Right renal pelvis (tissue), 4 donors: ENCODE measurements at regions not wholly inside any gene's neighbourhood (a gene's known extent, or its start where the extent isn't known, plus 50 kb on each side); places are given as distances from the start of the nearest gene placed in this dataset.
A peak's percentile ranks its signal among the peaks of the same experiment; 100 is the strongest.

Source experiments
- DNase-seq, 4 donors: peaks; one replicate each; pipeline ENCODE4 v3.0.0-alpha.2; 2013; ENCODE audit warnings: low read depth in 4 of 4, low spot score in 3 of 4, missing footprints in 1 of 4

DNA sequence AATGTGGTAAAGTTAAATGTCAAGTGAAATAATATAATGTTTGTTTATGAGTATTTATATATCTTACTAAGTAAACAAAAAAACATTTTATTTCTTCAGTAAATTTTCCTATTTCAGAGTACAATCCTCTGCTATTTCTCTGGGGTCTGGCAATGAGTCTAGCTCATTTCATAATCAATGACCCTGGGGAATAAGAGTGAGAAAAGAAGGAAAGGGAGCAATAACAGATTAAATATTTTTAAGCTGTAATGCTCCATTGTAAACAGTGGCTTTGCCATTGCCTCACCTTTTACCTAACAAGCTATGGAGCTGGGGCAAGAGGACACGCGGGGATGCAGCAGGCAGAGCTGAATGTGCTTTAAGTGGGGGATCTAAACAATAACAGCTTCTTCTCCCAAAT, 1071.9 kb downstream of the FLRT2 start:
- no peak for DNase-seq

DNA sequence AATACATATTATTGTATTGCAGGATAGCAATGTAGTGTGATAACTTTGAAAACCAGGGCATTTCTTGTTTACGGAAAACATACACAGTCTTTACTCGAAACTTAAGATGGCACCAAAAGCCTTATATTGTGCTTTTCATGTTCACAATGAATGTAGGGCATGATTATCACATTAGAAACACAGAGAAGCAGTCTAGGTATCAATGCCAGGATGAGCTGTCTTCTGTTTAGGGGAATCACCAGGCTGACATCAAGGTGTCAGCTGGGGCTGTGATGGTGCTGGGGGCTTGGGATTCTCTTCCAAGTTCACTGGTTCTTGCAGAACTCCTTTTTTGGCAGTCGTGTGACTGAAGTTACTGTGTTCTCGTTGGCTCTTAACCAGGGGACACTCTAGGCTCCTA, 1067.3 kb downstream of the FLRT2 start:
- no peak for DNase-seq

DNA sequence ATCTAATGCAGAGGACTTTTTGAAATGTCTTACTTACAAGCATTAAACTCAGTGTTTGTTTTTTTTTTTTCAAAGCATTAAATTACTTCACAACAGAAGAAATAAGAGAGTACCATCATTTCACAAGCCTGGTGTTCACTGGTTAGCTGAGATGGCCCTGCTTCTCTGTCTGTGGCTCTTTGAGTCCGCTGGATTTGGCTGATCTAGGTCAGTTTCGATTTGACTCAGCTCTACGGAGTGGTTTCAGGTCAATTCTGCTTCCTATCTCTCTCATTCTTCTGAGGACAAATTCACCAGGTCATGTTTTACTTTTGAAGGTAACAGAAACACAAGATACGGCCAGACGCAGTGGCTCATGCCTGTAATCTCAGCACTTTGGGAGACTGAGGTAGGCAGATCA, 1066.1 kb downstream of the FLRT2 start:
- DNase-seq, result no peak

DNA sequence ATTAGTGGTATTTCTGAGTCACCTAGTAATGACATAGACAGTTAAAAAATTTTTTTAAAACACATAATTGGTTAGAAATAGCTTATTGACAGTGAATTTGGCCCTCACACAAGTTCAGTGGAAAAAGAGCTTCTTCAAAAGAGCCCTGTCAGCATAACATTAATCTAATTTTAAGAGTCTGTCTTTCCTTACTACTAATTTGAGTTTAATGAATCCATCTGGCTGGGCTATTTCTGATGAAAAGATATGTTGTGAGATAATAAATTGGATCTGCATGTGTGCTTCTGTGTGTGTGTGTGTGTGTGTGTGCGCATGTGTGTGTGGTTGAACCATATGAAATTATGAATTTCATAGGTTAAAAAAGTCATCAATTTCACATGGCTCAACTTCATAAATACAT, 1045.2 kb downstream of the FLRT2 start:
- DNase-seq, result peak in 1 of 4 donors; percentile 20

DNA sequence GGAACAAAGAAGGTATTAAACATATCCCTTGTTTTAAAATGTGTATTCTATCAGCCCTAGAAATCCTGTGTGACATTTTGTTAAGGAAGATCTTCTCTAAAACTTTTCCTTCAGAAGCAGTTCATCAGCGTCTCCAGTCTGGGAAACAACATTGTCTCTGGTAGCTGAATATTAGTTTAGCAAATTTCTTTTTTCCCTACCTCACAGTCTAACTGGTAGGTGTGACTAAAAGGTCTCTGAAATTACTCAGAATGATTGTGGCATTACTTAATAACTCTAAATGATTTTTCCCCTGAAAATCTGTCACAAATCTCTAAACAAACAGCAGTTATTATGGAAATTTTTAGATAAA, 1044.8 kb downstream of the FLRT2 start:
- DNase-seq, result no peak

DNA sequence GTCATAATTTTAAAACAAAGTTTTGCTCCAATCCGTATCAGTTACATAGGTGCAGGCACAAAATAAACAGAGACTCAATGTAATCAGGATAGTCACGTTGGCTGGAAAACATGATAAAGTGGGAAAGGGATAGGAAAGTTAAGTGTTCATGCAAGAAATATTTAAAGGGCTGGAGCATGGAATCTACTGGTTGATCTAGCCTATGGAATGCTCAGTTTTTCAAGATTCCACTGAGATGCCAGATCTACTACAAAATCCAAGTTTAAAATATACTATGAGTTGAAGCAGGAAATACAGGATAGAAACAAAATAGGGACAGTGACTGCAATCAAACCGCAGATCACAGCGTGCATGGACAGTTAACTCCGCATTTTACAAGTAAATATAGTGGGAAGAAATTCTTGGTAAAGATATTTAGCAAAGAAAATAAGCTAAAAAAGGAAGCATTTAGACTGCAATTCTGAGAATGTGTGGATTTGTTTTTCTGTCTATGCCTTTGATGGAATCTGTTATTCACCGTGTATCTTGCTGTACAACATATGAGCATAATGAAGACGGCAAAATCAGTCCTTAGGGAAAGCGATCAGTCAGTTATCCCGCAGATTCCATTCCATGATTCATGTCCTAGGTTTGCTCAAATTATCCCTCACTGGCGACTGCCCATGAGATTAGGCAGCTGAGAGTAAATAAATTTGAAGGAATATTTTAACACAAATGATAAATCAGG, 1044.3 kb downstream of the FLRT2 start:
- no peak for DNase-seq

DNA sequence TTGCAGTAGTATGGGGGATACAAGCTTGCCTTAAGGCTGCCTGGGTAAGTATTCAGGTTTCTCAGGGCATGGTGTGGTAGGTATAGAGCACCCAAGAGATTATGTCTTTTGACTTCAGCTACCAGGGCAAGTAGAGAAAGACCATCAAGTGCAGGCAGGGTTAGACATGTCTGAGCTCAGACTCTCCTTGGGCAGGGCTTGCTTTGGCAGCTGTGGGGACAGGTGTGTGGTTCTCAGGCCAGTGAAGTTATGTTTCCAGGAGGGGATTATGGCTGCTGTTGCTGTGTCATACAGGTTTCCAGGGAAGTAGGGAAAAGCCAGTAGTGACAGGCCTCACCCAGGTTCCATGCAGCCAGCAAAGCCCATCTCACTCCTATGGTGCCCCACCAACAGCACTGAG, 1040.4 kb downstream of the FLRT2 start:
- no peak for DNase-seq

DNA sequence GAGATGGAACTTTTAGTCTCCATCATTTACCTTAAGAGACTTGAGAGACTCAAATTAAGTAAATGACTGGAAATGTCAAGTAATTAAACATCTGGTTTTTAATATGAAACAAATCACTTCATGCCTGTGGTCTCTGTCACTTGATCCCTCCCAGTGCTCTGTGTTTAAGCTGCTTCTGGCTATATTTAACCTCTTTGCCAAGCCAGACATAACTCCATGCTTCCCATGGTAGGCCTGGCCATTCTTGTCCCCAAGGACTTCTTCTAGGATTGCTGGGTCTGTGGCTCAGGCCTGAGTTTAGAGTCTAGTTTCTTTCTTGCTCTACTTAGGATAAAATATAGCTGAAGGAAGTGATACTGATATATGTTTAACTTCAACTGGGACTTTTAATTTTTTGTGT, 1013.6 kb downstream of the FLRT2 start:
- DNase-seq, result no peak

DNA sequence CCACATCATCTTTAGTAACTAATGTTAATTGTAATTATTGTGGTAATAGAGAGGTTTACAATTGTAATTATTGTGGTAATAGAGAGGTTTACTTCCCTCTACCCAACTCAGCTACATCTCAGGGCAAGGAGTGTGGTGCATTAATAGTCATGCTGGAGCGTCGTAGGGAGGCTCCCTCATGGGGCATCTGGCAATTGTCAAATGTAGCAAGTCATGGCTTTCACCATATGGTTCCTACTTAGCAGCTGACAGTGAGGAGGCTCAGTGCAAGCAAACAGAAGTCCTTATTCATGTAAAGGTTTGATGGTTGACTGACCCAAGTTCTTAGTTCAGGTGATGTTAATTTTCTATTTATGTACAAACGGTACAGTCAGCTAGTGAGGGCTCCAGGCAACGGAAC, 1012.0 kb downstream of the FLRT2 start:
- DNase-seq, result no peak

DNA sequence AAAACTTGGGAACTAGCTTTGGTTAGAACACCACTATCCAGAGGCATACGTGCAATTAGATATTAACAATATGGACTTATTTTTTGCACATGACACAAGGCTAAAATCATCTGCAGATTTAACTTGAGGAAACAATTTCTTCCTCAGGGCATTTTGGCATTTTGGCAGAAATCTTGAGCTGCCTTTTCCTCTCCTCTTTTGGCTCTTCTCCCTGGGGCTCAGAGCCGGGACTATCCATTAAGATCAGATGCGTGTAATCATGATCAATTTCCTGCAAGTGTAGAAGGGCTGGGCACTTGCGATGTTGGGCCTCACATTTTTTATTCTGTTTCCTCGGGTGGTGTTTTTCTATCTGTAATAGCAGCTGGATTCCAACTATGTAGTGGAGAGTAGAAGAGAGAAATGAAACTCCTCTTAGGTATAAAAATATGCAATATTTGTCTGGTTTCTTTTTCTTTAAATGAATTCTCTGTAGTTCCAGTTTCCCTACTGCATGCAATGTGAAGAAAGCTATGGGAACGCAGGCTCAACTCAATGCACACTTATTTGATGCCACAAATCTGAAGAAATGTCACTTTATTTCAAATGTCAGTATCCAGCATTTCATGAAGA, 1010.8 kb downstream of the FLRT2 start:
- DNase-seq, result no peak

DNA sequence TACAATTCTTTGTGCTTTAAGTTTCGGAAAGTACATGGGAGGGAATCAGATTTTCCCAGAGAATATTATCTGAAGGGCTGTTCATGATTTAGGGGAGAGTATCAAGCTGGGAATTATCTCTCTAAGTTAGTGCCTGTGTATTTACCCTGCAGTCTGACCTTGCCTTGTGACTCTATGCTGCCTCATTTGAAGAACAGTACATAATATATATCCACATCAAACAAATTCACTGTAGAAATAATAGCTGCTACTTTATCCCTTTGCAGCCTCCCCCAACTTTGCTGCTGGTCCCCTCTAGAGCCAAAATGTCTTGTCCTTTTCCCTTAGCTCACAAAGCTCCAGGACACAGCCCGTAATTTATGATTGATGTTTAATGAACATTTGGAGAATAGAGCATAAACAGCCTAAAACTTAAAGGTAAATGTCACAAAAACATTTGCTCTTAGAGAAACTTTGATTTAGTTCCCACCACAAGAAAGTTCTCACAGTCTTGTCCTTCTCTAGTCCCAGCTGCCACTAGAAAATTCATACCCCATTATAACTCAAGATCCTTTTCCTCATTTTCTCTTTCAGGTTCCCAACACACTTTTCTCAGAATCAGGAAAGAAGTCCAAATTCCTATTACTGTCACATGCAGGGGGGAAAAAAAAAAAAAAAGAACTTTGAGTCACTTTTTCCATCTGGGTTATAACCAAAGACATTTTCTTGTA, 1009.6 kb downstream of the FLRT2 start:
- peak; percentile 28 to 65 (median 60) for DNase-seq

DNA sequence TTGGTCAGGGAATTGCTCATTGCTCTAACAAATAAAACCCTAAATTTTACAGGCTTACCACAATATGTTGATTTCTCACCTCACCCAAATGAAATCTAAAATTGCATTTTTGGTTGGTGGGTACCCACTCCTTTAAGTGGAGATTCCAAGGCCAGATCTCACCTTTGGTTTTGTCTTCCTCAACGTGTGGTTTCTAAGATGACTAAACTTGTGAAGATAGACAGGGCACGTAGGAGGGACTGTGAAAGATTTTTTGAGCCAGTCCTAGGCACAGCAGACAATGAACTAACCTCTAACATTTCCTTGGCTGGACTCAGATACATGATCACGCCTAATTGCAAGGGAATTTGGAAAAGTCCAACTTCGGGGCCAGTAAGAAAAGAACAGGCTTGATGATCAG, 1003.9 kb downstream of the FLRT2 start:
- no peak for DNase-seq

DNA sequence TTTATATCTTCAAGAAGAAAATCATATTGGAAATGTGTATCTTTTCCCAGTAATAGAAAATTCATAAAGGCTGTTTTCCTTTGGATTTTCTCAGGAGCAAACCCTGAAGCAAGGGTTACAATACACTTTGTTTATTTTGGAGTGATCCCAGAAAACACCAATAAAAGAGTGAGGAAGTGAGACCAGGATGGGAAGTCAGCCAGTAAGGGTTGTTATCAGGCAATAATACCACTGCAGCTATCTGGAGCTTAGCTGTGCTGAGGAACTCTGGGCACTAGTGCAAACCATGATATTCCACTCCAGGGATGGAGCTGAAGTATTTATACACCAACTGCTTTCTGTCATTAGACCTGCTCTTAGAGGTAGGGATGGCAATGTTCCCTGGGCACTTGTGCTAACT, 1002.3 kb downstream of the FLRT2 start:
- no peak for DNase-seq

DNA sequence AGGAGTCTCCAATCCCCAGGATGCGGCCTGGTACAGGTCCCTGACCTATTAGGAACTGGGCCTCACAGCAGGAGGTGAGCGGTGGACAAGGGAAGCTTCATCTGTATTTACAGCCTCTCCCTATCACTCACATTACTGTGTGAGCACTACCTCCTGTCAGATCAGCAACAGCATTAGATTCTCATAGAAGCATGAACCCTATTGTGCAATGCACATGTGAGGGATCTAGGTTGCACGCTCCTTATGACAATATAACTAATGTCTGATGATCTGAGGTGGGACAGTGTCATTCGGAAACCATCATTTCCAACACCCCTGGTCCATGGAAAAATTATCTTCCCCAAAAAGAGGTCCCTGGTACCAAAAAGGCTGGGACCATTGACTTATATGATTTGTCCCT, 1000.5 kb downstream of the FLRT2 start:
- DNase-seq, result no peak

DNA sequence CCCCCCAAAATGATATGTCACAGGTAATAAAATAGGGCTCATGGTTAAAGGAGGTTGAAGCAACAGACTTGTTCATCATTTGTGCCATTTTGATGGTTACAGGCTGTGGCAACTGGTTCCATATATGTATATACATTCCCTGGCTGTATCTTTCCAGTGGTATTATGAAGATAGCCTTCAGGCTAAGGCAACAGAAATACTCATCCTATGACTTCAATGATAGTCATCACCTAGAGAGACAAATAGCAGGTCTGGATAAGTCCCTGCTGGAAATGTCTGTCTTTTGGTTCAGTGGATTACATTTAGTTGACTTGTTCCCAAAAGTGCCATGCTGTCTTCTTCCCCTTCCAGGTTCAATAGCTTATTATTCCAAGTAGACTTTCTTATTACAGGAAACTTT, 997.4 kb downstream of the FLRT2 start:
- no peak for DNase-seq

DNA sequence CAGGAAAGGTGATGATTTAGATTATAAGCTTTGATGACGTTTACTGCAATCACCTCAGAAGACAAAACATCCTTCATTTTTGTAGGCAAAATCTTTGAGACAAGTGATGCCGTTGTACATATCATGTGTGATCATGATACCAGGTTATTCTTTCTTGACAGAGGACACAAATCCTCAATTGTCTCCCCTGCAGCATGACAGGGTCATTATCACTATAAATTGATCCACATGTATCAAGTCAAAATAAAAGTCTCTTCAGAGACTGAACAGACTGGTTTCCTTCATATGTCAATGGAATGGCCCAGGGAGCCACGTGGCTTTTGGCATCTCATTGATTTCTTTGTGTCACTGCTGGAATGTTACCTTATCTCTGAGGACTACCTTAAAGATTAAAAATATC, 995.7 kb downstream of the FLRT2 start:
- no peak for DNase-seq

DNA sequence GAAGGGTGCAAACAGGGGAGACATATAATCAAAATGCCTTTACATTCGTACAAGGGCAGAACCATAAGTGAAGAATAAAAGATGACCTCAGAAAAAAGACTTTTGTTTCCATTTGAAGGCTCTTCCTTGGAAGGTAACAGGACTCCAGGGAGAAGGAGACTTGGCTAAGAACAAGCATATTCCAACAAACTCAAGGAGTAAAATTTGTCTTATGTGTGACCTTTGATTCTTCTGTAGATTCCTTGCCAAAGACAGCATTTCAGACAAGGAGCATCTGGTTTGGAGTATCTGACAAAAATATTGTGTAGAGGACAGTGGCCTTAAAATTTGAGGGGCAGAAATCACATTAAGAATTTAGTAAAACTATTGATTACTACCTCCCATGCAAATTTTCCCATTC, 991.9 kb downstream of the FLRT2 start:
- peak in 1 of 4 donors; percentile 34 for DNase-seq

DNA sequence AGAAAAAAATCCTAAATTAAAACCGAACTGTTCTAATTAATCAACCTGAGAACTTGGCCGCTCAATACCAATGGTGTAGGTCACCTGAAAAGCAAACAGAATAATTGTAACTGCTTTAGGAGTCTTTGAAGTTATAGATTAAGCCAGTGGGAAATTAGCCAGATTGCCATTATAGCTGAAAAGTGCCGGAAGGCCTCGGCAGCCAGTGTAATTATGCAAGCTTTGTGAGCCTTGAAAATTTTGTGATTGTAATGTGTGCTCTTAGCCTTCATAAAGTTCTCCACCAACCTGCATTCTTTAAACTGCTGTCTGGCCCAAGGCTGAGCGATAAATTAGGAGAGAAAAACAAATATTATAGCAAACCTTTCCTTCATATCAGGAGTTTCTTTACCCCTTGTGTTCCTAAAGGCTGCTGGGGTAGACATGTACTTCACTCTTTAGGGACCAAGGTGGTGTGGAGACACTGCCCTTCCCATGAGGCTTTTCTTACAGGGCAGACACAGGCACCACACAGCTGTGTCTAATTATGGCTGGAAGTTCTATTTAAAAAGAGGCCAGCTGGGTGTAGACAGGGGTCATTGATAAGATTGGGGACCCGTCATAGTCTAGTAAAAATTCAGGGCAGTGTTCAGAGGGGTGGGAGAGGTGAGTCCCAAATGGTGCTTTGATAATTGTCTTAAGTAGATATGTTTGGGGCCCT, 991.2 kb downstream of the FLRT2 start:
- no peak for DNase-seq

DNA sequence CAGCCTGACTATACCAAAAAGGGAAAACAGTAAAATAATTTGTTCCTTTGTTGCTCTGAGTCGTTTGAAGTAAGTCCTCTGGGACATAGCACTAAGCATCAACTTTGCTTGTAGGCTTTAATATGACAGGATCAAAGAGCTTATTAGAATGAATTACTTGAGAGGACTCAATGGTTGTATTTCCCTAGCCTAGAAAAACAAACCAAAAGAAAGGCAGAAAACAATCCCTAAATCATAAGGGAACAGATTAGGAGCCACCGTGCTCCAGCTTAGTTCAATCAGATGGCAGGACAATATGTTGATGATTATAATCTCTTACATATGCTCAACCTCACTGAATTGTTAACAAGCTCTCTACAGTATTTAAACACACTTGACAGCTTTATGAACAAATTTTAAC, 988.4 kb downstream of the FLRT2 start:
- peak in 2 of 4 donors; percentile 31 to 57 for DNase-seq

DNA sequence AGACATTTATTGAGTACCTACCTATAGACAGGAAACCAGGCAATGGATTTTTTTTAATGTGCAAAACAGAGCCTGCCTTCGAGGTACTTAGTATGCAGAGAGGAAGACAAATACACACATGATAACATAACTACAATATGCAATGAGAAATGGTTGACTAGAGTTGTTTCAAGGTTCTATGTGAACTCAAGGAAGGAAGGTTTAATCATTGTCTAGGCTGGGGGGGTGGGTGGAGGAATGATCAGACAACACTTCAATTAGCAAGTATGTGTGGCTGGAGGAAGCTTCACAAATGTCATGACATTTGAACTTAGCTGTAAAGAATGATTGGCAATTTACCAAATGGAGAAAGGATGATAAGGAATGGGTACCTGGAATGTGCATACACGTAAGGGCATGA, 985.3 kb downstream of the FLRT2 start:
- no peak for DNase-seq

DNA sequence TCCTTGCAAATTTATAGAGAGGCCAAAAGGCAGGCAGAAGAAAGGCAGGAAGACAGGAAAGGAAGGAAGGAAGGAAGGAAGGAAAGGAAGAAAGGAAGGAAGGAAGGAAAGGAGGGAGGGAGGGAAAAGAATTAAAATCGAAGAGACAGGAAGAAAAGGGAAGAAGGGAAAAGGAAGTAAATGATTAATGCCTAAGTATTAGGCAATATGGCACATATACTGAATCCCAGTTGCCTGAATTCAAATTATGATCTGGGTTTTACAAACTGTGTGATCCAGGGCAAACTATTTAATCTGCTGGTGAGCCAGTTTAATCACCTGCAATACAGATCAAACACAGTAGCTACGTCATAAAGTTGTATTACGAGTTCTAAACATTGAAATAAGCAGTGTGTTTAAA, 983.6 kb downstream of the FLRT2 start:
- DNase-seq, result no peak

DNA sequence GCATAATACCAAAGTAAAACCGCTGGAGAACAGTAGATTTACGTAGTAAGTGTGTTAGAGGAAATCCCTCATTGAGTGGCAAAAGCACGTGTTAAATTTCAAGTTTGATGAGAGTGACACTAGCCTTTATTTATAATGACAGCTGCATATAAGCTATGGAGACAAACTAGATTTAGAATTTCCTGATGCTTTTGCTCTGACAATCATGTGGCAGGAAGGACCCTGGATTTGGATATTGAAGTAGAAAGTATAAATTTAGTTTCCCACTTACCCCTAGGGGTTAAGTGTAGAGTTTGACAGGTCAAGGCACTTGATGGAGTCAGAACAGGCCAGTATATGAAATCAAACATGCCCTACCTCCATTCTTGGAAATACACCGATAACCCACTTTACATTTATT, 983.1 kb downstream of the FLRT2 start:
- DNase-seq, result no peak
